Neuronal stem cell (in vitro differentiated cells): ENCODE measurements at regions not wholly inside any gene's neighbourhood (a gene's known extent, or its start where the extent isn't known, plus 50 kb on each side); places are given as distances from the start of the nearest gene placed in this dataset.

ENCODE experiments used
- DNase-seq: peaks from one replicate; pipeline ENCODE4 v3.0.0-alpha.2; 2013; ENCODE audit warnings: low spot score
- H2AFZ ChIP-seq: one replicate; pipeline ENCODE4 v1.6.1; 2013; ENCODE audit warnings: mild to moderate bottlenecking, low read length, inconsistent platforms
- H2AK5ac ChIP-seq: 2 replicates; pipeline ENCODE4 v1.6.1; 2013; ENCODE audit warnings: low read depth, mild to moderate bottlenecking, inconsistent platforms, low read length, moderate library complexity, mixed read lengths
- H2BK120ac ChIP-seq: 2 replicates; pipeline ENCODE4 v1.6.1; 2013; ENCODE audit warnings: low read depth, mild to moderate bottlenecking, inconsistent platforms, low read length, moderate library complexity, mixed read lengths
- H2BK12ac ChIP-seq: one replicate; pipeline ENCODE4 v1.6.1; 2013; ENCODE audit warnings: low read length, inconsistent platforms
- H2BK15ac ChIP-seq: 2 replicates; pipeline ENCODE4 v1.6.1; 2013; ENCODE audit warnings: mild to moderate bottlenecking, low read length, inconsistent platforms, mixed read lengths
- H2BK5ac ChIP-seq: one replicate; pipeline ENCODE4 v1.6.1; 2013; ENCODE audit warnings: inconsistent platforms, mild to moderate bottlenecking, low read length, moderate library complexity
- H3K14ac ChIP-seq: one replicate; pipeline ENCODE4 v1.6.1; 2013; ENCODE audit warnings: low read length, inconsistent platforms
- H3K18ac ChIP-seq: 2 replicates; pipeline ENCODE4 v1.6.1; 2013; ENCODE audit warnings: low read length, inconsistent platforms
- H3K23ac ChIP-seq: 2 replicates; pipeline ENCODE4 v1.6.1; 2013; ENCODE audit warnings: low read depth, mild to moderate bottlenecking, mixed read lengths, low read length, inconsistent platforms; ENCODE audit not compliant: poor library complexity
- H3K27ac ChIP-seq: replicated peaks from 3 replicates; pipeline ENCODE4 v1.5.1; 2013; ENCODE audit warnings: low read length, inconsistent platforms
- H3K27me3 ChIP-seq, 3 experiments: 2 replicates each; pipeline ENCODE4 v1.6.1; 2013; ENCODE audit warnings: low read length in 3 of 3, mild to moderate bottlenecking in 2 of 3, inconsistent platforms in 1 of 3, low read depth in 1 of 3, mixed read lengths in 1 of 3, moderate library complexity in 1 of 3; ENCODE audit not compliant: control insufficient read depth in 3 of 3, insufficient read depth in 3 of 3
- H3K36me3 ChIP-seq, 2 donors: replicated peaks in 1 of 2; 2 replicates each; pipeline ENCODE4 v1.6.1; 2013; ENCODE audit warnings: low read length in 2 of 2; ENCODE audit not compliant: control insufficient read depth in 2 of 2, insufficient read depth in 2 of 2
- H3K4ac ChIP-seq: 2 replicates; pipeline ENCODE4 v1.6.1; 2013; ENCODE audit warnings: inconsistent platforms, mild to moderate bottlenecking, low read length, moderate library complexity
- H3K4me1 ChIP-seq, 2 donors: 1 replicate in 1 of 2; 2 replicates in 1 of 2; pipeline ENCODE4 v1.6.1; 2013; ENCODE audit warnings: low read length in 2 of 2, low read depth in 1 of 2; ENCODE audit not compliant: control insufficient read depth in 2 of 2, insufficient read depth in 1 of 2
- H3K4me2 ChIP-seq: one replicate; pipeline ENCODE4 v1.6.1; 2013; ENCODE audit warnings: mild to moderate bottlenecking, low read length, inconsistent platforms; ENCODE audit not compliant: insufficient read depth, poor library complexity, severe bottlenecking
- H3K4me3 ChIP-seq, 2 donors: 2 replicates each; pipeline ENCODE4 v1.5.1; 2013; ENCODE audit warnings: low read length in 2 of 2, mild to moderate bottlenecking in 2 of 2, inconsistent platforms in 1 of 2, moderate library complexity in 1 of 2
- H3K79me1 ChIP-seq: one replicate; pipeline ENCODE4 v1.6.1; 2013; ENCODE audit warnings: low read depth, mild to moderate bottlenecking, inconsistent platforms, low read length, moderate library complexity
- H3K9ac ChIP-seq: one replicate; pipeline ENCODE4 v1.6.1; 2013; ENCODE audit warnings: mild to moderate bottlenecking, low read depth, low read length, inconsistent platforms; ENCODE audit not compliant: poor library complexity
- H3K9me3 ChIP-seq, 2 donors: replicated peaks in 1 of 2; 2 replicates each; pipeline versions ENCODE3 to v1.6.1; 2013; ENCODE audit warnings: low read length in 2 of 2, mild to moderate bottlenecking in 2 of 2, inconsistent platforms in 1 of 2, low read depth in 1 of 2, mixed read lengths in 1 of 2, moderate library complexity in 1 of 2; ENCODE audit not compliant: control insufficient read depth in 2 of 2, insufficient read depth in 1 of 2
- H4K8ac ChIP-seq: one replicate; pipeline ENCODE4 v1.6.1; 2013; ENCODE audit warnings: low read depth, mild to moderate bottlenecking, inconsistent platforms, low read length, moderate library complexity
- H4K91ac ChIP-seq: one replicate; pipeline ENCODE4 v1.6.1; 2013; ENCODE audit warnings: low read length, low read depth, mild to moderate bottlenecking, inconsistent platforms; ENCODE audit not compliant: poor library complexity
- WGBS, 2 donors: extraction: QIAGEN DNeasy Blood & Tissue Kit; methylation state at CpG; one replicate each; pipeline ENCODE4 v1.1.7; 2013; ENCODE audit warnings: missing lambda C conversion rate in 2 of 2, mixed read lengths in 1 of 2; ENCODE audit not compliant: insufficient read length in 2 of 2, insufficient replicate concordance in 1 of 2; ENCODE audit errors: extremely low coverage in 2 of 2; 5-methylcytosine and 5-hydroxymethylcytosine counted together

DNA sequence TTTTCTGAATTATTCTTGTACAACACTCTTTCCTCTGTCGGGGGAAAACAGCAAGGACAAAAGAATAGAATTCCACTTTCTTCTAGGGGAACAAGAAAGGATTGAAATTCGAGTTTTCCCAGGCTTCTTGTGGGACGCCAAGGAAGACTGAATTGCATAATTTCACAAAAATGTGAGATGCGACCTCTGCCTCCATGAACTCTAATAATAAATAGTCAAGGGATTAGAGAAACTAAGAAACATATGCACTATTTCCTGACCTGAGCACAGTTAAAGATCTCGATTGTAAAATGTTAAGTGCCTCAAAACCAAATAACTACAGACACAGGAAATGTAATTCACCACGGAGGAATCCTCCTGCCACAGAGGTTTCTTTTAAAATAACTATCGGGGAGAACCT, 117.3 kb upstream of the MARK1 start:
- Histone ChIP-seq H2BK120ac (no peak overlapping the region), H3K27me3 (peaks cover 0 to 4% (median 0%) of the 10 kb centered on the region in 3 experiments), H4K91ac (no peak overlapping the region), H3K36me3 (no peaks in the 10 kb centered on the region), H3K4me1 (peaks cover 6 to 12% of the 10 kb centered on the region in 2 donors), H2BK5ac (no peak overlapping the region), H2BK12ac (no peak overlapping the region), H3K79me1 (no peaks in the 10 kb centered on the region), H2AFZ (peak overlapping the region; percentile 64), H2AK5ac (no peak overlapping the region), H3K9ac (no peak overlapping the region), H2BK15ac (no peak overlapping the region), H3K4ac (no peak overlapping the region), H4K8ac (no peak overlapping the region), H3K4me2 (no peak overlapping the region), H3K27ac (no peak overlapping the region), H3K18ac (no peak overlapping the region), H3K14ac (no peak overlapping the region), H3K9me3 (no peaks in the 10 kb centered on the region), H3K23ac (no peak overlapping the region), H3K4me3 (no peak overlapping the region)
- WGBS, 2 donors: no CpG with 5 or more reads among the region's 7 CpGs
- no peak for DNase-seq

DNA sequence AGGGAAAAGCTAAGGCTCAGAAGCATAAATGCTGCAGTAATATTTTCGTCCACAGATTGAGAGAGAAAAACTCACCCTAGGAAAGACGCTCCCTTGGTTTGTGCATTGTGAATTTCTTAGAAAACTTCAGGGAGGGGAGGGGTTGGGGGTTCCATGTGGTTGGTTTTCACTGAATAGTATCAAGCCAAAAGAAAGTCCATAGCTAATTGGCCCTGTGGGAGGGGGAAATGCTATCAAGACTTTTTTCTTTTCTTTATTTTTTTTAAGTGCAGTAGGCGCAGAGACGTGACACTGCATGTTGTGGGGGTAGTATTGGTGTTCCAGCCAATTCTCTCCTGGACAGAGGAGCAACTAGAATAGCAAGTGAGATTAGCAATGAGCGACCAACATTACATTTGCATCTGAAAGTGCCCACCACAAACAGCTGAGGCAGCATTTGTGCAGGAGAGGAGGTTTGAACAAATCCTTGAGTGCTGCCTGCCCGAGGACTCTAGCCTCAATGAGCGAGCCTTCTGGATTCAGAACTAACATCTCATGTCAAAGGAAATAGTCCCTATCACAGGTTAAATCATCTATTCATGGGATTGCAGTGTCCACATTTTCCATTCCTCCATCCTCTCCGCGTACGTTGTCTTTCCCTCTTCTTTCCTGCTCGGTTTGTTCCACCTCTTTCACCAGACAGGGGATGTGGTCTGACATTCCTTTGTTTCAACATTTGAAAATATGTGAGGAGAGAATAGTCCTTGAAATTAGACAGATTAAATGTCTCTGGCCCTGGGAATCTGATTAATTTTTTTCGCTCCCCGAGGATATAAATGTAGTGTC, 118.0 kb upstream of the MARK1 start:
- Histone ChIP-seq H2BK15ac (no peak overlapping the region), H2BK12ac (no peak overlapping the region), H3K27ac (peak overlapping the region; percentile 84), H3K23ac (no peak overlapping the region), H3K4me3 (no peak overlapping the region), H3K18ac (peak overlapping the region; percentile 32), H3K9me3 (no peaks in the 10 kb centered on the region), H3K27me3 (peaks cover 0 to 4% (median 0%) of the 10 kb centered on the region in 3 experiments), H3K79me1 (no peaks in the 10 kb centered on the region), H3K36me3 (no peaks in the 10 kb centered on the region), H2BK120ac (no peak overlapping the region), H2AK5ac (no peak overlapping the region), H3K9ac (no peak overlapping the region), H2BK5ac (no peak overlapping the region), H3K4me2 (peak overlapping the region; percentile 21), H3K14ac (no peak overlapping the region), H2AFZ (peak overlapping the region; percentile 64), H3K4me1 (peaks cover 6 to 12% of the 10 kb centered on the region in 2 donors), H3K4ac (no peak overlapping the region), H4K8ac (no peak overlapping the region), H4K91ac (no peak overlapping the region)
- no CpG with 5 or more reads among the region's 13 CpGs for WGBS, 2 donors
- DNase-seq: peak; percentile 17

GRCh38 chr1:220407191-220407590, 120.7 kb upstream of the MARK1 start:
- H2BK12ac ChIP-seq: no peak overlapping the region
- H3K4me2 ChIP-seq: no peak overlapping the region
- H3K18ac ChIP-seq: no peak overlapping the region
- H2AK5ac ChIP-seq: no peak overlapping the region
- H3K79me1 ChIP-seq: no peaks in the 10 kb centered on the region
- no peak overlapping the region for H2BK15ac ChIP-seq
- peaks cover 6 to 12% of the 10 kb centered on the region in 2 donors for H3K4me1 ChIP-seq
- no peaks in the 10 kb centered on the region for H3K36me3 ChIP-seq
- no peak overlapping the region for H3K4me3 ChIP-seq
- no peak overlapping the region for H2BK5ac ChIP-seq
- H3K27me3 ChIP-seq: peaks cover 0 to 4% (median 0%) of the 10 kb centered on the region in 3 experiments
- no peak overlapping the region for H4K8ac ChIP-seq
- no peaks in the 10 kb centered on the region for H3K9me3 ChIP-seq
- H3K14ac ChIP-seq: no peak overlapping the region
- H3K23ac ChIP-seq: no peak overlapping the region
- no peak overlapping the region for H4K91ac ChIP-seq
- no peak overlapping the region for H3K4ac ChIP-seq
- no peak overlapping the region for H2AFZ ChIP-seq
- no peak for DNase-seq
- H3K9ac ChIP-seq: no peak overlapping the region
- no peak overlapping the region for H3K27ac ChIP-seq
- H2BK120ac ChIP-seq: no peak overlapping the region

DNA sequence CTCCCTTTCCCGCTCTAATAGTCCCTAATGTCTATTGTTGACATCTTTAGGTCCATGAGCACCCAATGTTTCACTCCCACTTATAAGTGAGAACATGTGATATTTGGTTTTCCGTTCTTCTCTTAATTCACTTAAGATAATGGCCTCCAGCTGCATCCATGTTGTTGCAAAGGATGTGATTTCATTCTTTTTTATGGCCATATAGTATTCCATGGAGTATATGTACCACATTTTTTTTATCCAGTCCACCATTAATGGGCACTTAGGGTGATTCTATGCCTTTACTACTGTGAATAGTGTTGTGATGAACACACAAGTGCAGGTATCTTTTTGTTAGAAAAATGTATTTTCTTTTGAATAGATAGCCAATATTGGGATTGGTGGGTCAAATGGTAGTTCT, 126.0 kb upstream of the RAB3GAP2 start:
- WGBS, 2 donors: no CpG with 5 or more reads among the region's 2 CpGs
- H4K8ac ChIP-seq: no peak overlapping the region
- H3K36me3 ChIP-seq: no peaks in the 10 kb centered on the region
- H2BK5ac ChIP-seq: no peak overlapping the region
- no peak overlapping the region for H3K4me3 ChIP-seq
- no peak overlapping the region for H3K14ac ChIP-seq
- H4K91ac ChIP-seq: no peak overlapping the region
- no peak overlapping the region for H2AK5ac ChIP-seq
- H3K27ac ChIP-seq: no peak overlapping the region
- H3K4me1 ChIP-seq: no peaks in the 10 kb centered on the region
- H3K4me2 ChIP-seq: no peak overlapping the region
- no peaks in the 10 kb centered on the region for H3K27me3 ChIP-seq
- H3K4ac ChIP-seq: no peak overlapping the region
- no peak overlapping the region for H3K18ac ChIP-seq
- DNase-seq: no peak
- no peaks in the 10 kb centered on the region for H3K79me1 ChIP-seq
- H3K9me3 ChIP-seq: no peaks in the 10 kb centered on the region
- H3K23ac ChIP-seq: no peak overlapping the region
- H2BK120ac ChIP-seq: no peak overlapping the region
- no peak overlapping the region for H3K9ac ChIP-seq
- no peak overlapping the region for H2BK15ac ChIP-seq
- H2AFZ ChIP-seq: no peak overlapping the region
- no peak overlapping the region for H2BK12ac ChIP-seq
